HG03439 (cell line): ENCODE measurements at regions not wholly inside any gene's neighbourhood (a gene's known extent, or its start where the extent isn't known, plus 50 kb on each side); places are given as distances from the start of the nearest gene placed in this dataset.
"Not testable (repeated sequence)": the region's sequence is repeated elsewhere in the genome, so short reads cannot be mapped to it uniquely, and the experiment has no call there.

Experiments
- ATAC-seq: cut with Tn5 transposase; IDR thresholded peaks from one replicate; pipeline ENCODE4 v1.9.1; 2021; ENCODE audit warnings: mild to moderate bottlenecking, moderate library complexity; ENCODE audit not compliant: unreplicated experiment

DNA sequence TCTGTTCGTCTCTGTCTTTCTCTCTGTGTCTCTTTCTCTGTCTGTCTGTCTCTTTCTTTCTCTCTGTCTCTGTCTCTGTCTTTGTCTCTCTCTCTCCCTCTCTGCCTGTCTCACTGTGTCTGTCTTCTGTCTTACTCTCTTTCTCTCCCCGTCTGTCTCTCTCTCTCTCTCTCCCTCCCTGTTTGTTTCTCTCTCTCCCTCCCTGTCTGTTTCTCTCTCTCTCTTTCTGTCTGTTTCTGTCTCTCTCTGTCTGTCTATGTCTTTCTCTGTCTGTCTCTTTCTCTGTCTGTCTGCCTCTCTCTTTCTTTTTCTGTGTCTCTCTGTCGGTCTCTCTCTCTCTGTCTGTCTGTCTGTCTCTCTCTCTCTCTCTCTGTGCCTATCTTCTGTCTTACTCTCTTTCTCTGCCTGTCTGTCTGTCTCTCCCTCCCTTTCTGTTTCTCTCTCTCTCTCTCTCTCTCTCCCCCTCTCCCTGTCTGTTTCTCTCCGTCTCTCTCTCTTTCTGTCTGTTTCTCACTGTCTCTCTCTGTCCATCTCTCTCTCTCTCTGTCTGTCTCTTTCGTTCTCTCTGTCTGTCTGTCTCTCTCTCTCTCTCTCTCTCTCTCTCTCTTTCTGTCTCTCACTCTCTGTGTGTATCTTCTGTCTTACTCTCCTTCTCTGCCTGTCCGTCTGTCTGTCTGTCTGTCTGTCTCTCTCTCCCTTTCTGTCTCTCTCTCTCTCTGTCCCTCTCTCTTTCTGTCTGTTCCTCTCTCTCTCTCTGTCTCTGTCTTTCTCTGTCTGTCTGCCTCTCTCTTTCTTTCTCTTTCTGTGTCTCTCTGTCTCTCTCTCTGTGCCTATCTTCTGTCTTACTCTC lies 2065.9 kb upstream of the TPTE start:
- ATAC-seq, result peak; percentile 71

DNA sequence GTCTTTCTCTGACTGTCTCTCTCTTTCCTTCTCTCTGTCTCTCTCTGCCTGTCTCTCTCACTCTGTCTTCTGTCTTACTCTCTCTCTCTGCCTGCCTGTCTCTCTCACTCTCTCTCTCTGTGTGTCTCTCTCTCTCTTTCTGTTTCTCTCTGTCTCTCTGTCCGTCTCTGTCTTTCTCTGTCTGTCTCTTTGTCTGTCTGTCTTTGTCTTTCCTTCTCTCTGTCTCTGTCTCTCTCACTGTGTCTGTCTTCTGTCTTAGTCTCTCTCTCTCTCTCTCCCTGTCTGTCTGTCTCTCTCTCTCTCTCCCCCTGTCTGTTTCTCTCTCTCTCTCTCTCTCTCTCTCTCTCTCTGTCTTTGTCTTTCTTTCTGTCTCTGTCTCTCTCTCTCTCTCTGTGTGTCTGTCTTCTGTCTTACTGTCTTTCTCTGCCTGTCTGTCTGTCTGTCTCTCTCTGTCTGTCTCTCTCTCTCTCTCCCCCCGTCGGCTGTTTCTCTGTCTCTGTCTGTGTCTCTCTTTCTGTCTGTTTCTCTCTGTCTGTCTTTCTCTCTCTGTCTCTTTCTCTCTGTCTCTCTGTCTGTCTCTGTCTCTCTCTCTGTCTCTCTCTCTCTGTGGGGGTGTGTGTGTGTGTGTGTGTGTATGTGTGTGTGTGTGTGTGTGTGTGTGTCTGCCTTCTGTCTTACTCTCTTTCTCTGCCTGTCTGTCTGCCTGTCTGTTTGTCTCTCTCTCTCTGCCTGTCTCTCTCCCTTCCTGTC lies 2056.8 kb upstream of the TPTE start:
- peak; percentile 82 for ATAC-seq

GRCh38 chr21:8466642-8467041 lies 2054.7 kb upstream of the TPTE start:
- ATAC-seq, result not testable (repeated sequence)
